HG02623 (cell line): ENCODE measurements at regions not wholly inside any gene's neighbourhood (a gene's known extent, or its start where the extent isn't known, plus 50 kb on each side); places are given as distances from the start of the nearest gene placed in this dataset.
"Not testable (repeated sequence)": the region's sequence is repeated elsewhere in the genome, so short reads cannot be mapped to it uniquely, and the experiment has no call there.

ENCODE experiments used
- ATAC-seq: cut with Tn5 transposase; IDR thresholded peaks from one replicate; pipeline ENCODE4 v1.9.1; 2021; ENCODE audit warnings: moderate library complexity; ENCODE audit not compliant: unreplicated experiment

DNA sequence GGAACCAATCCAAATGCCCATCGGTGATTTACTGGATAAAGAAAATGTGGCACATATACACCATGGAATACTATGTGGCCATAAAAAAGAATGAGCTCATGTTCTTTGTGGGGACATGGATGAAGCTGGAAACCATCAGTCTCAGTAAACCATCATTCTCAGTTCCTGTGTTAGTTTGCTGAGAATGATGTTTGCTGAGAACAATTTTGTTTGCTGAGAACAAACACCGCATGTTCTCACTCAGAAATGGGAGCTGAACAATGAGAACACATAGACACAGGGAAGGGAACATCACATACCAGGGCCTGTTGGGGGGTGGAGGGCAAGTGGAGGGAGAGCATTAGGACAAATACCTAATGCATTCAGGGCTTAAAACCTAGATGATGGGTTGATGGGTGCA, 185.5 kb downstream of the ANXA1 start:
- ATAC-seq, result not testable (repeated sequence)

GRCh38 chr9:73344060-73344459, 192.4 kb downstream of the ANXA1 start:
- ATAC-seq, result no peak

DNA sequence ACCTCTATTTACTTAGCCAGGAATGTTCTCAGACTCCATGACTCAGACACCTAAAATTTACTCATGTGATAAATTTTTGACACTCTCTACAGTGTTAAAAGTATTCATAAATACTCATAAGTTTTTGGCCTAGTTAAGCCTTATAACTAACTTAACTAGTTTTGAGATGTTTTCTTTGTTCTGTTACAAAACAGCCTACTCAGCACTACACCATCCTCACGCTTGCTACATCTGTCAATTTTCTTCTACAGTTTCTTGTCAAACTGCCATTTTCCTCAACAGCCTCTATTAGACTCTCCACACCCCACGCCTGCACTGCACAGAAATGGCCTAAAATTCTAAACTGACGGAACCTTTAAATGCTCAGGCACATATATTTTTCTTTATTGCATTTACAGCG, 195.5 kb downstream of the ANXA1 start:
- ATAC-seq, result no peak

DNA sequence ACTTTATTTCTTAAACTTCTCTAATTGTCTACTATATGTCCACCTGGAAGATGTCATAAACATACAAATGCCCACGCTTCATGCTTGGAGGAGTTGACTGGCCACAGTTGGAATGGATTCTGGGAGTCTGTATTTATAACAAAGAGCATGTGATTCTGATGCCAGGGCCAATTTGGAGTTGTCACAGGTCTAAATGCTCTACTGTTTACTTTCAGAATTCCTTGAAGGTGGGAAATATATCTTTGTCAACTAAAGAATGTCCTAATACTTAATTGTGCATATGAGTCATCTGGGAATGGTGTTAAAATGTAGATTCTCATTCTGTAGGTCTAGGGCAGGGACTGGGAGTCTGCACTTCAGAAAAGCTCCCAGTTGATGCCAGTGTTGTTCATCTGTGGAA, 196.1 kb downstream of the ANXA1 start:
- no peak for ATAC-seq

DNA sequence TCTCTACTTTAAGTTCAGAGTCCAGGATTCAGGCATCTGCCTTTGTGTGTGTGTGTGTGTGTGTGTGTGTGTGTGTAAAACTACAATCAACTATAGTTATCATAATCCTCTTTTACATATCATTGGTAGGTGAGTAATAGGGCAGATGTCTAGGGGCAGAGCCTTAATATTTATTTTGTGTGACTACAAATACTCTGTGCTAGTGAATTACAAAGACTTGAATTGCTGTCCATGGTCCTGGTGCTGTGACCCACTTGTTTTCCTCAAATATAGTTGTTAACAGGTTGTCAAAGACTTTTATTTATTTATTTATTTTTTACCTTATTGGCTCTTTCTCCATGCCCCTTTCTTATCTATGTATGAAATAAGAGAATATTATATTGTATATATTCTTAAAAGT, 196.8 kb downstream of the ANXA1 start:
- no peak for ATAC-seq

GRCh38 chr9:73349476-73349875, 197.8 kb downstream of the ANXA1 start:
- ATAC-seq, result no peak

GRCh38 chr9:73357607-73358006, 205.9 kb downstream of the ANXA1 start:
- ATAC-seq, result no peak

- no peak for ATAC-seq
Measured at GRCh38 chr9:73370053-73370452, 218.4 kb downstream of the ANXA1 start.

- no peak for ATAC-seq
Measured at GRCh38 chr9:73371801-73372200, 220.1 kb downstream of the ANXA1 start.

DNA sequence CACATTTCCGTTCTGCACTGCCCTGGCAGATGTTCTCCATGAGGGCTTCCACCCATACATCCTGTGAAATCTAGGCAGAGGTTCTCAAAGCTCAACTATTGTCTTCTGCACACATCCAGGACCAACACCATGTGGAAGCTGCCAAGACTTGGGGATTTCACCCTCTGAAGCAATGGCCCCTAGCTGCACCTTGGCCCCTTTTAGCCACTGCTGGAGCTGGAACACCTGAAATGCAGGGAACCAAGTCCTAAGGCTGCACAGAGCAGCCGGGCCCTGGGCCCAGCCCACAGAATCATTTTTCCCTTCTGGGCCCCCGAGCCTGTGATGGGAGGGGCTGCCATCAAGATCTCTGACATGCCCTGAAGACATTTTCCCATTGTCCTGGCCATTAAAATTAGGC, 228.7 kb downstream of the ANXA1 start:
- ATAC-seq, result no peak

- ATAC-seq, result no peak
Measured at GRCh38 chr9:73402081-73403028, 250.7 kb downstream of the ANXA1 start.

DNA sequence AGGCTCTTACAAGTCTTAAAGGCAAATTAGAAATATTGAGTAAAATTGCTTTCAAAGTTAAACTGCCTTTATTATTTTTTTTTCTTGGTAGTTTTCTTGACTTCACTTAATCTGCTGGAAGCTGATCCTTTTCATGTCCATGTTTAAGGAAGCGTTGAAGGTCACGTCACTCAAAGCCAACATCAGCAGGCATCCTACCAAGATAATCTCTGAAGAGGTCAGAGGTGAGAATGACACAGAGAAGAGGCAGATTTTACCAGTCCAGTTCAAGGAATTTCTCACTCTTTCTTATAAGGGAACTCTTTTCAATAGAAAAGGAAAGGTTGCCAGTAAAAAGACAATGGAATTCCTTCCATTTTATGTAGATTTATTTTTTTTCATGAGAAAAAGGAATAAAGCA, 259.8 kb downstream of the ANXA1 start:
- no peak for ATAC-seq

DNA sequence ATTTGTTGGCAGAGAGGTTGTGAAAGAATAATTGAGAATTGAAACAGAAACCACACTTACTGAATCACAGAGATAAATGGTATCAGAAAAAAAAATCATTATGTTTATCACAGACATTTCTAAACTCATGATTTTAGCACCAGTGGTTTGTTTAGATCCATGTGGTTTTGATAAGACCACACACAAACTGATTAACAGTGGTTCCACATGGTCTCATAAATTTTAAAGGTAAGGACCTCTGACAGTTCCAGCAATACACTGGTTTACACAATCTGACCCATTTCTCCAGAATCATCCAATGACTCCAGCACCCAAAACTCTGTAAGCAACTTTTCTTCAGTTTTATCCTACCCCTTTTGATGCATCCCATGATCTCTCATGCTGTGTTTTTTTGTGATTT, 261.2 kb downstream of the ANXA1 start:
- no peak for ATAC-seq

- ATAC-seq, result no peak
Measured at GRCh38 chr9:73423891-73424290, 272.2 kb downstream of the ANXA1 start.

GRCh38 chr9:73426269-73426668, 274.6 kb downstream of the ANXA1 start:
- ATAC-seq, result no peak

GRCh38 chr9:73434826-73435225, 283.2 kb downstream of the ANXA1 start:
- no peak for ATAC-seq

DNA sequence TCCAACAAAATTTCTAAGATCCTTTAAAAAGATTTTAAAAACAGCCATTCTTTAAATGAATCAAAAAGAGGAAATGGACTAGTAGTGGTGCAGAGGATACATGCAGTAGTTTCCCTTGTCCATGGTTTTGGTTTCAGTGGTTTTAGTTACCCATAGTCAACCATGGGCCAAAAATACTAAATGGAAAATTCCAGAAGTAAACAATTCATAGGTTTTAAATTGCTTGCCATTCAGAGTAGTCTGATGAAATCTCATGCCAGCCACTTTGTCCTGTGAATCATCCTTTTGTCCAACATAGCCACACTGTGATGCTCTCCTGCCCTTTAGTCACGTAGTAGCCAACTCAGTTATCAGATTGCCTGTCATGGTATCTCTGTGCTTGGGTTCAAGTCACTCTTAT, 286.1 kb downstream of the ANXA1 start:
- ATAC-seq, result peak; percentile 84

GRCh38 chr9:73439839-73440238, 288.2 kb downstream of the ANXA1 start:
- ATAC-seq, result not testable (repeated sequence)

GRCh38 chr9:73441223-73441622, 289.6 kb downstream of the ANXA1 start:
- ATAC-seq, result no peak

- ATAC-seq, result no peak
Measured at GRCh38 chr9:73441890-73442818, 290.5 kb downstream of the ANXA1 start.

GRCh38 chr9:73444821-73445220, 293.2 kb downstream of the ANXA1 start:
- ATAC-seq, result no peak

- ATAC-seq, result not testable (repeated sequence)
Measured at GRCh38 chr9:73445384-73445783, 293.7 kb downstream of the ANXA1 start.
